Parathyroid adenoma (tissue), 2 donors: ENCODE measurements at regions not wholly inside any gene's neighbourhood (a gene's known extent, or its start where the extent isn't known, plus 50 kb on each side); places are given as distances from the start of the nearest gene placed in this dataset.

ENCODE experiments used
- H2AFZ ChIP-seq: fragments of 300-600 bp; sonication (generic); one replicate; pipeline ENCODE4 v1.7.0; 2017; ENCODE audit warnings: antibody characterized with exemption, mild to moderate bottlenecking
- H3K27ac ChIP-seq: fragments of 300-600 bp; sonication (generic); one replicate; pipeline ENCODE4 v1.7.0; 2017
- H3K27me3 ChIP-seq: fragments of 300-600 bp; sonication (generic); one replicate; pipeline ENCODE4 v1.7.0; 2017; ENCODE audit warnings: low read length; ENCODE audit not compliant: control insufficient read depth, insufficient read depth
- H3K36me3 ChIP-seq: fragments of 300-600 bp; sonication (generic); one replicate; pipeline ENCODE4 v1.7.0; 2017; ENCODE audit warnings: low read length; ENCODE audit not compliant: control insufficient read depth, insufficient read depth
- H3K4me1 ChIP-seq: fragments of 300-600 bp; sonication (generic); one replicate; pipeline ENCODE4 v1.7.0; 2017; ENCODE audit warnings: control low read depth
- H3K4me2 ChIP-seq: fragments of 300-600 bp; sonication (generic); one replicate; pipeline ENCODE4 v1.7.0; 2017; ENCODE audit warnings: low read length
- H3K4me3 ChIP-seq: fragments of 300-600 bp; sonication (generic); one replicate; pipeline ENCODE4 v1.7.0; 2017; ENCODE audit warnings: low read depth, low read length
- H3K79me2 ChIP-seq: fragments of 300-600 bp; sonication (generic); one replicate; pipeline ENCODE4 v1.7.0; 2017; ENCODE audit warnings: control low read depth
- H3K9ac ChIP-seq: fragments of 300-600 bp; sonication (generic); one replicate; pipeline ENCODE4 v1.7.0; 2017; ENCODE audit warnings: mild to moderate bottlenecking
- H3K9me3 ChIP-seq: fragments of 300-600 bp; sonication (generic); one replicate; pipeline ENCODE4 v1.7.0; 2017; ENCODE audit warnings: low read length; ENCODE audit not compliant: control insufficient read depth
- CTCF ChIP-seq: fragments of 300-600 bp; sonication (generic); IDR thresholded peaks from one replicate; pipeline ENCODE4 v1.7.0; 2017; ENCODE audit warnings: antibody characterized with exemption, mild to moderate bottlenecking
- donor health status: primary hyperparathyroidism.

- Histone ChIP-seq H2AFZ (no peak overlapping the region), H3K9ac (no peak overlapping the region), H3K36me3 (no peaks in the 10 kb centered on the region), H3K4me2 (no peak overlapping the region), H3K9me3 (no peaks in the 10 kb centered on the region), H3K27ac (no peak overlapping the region), H3K4me3 (no peak overlapping the region), H3K27me3 (no peaks in the 10 kb centered on the region), H3K4me1 (no peaks in the 10 kb centered on the region), H3K79me2 (no peaks in the 10 kb centered on the region)
- TF ChIP-seq CTCF: no peak
Observed at GRCh38 chr1:37325010-37325409, 149.4 kb upstream of the ZC3H12A start.

- H3K36me3 ChIP-seq: no peaks in the 10 kb centered on the region
- H3K27me3 ChIP-seq: no peaks in the 10 kb centered on the region
- no peak overlapping the region for H3K4me3 ChIP-seq
- TF ChIP-seq CTCF: no peak
- H3K9ac ChIP-seq: no peak overlapping the region
- no peaks in the 10 kb centered on the region for H3K79me2 ChIP-seq
- H3K9me3 ChIP-seq: no peaks in the 10 kb centered on the region
- no peaks in the 10 kb centered on the region for H3K4me1 ChIP-seq
- H2AFZ ChIP-seq: no peak overlapping the region
- no peak overlapping the region for H3K27ac ChIP-seq
- no peak overlapping the region for H3K4me2 ChIP-seq
Observed at GRCh38 chr1:37325509-37326437, 148.6 kb upstream of the ZC3H12A start.

- Histone ChIP-seq H3K27me3 (no peaks in the 10 kb centered on the region), H3K4me3 (no peak overlapping the region), H3K36me3 (no peaks in the 10 kb centered on the region), H3K9me3 (no peaks in the 10 kb centered on the region), H3K27ac (no peak overlapping the region), H3K4me1 (no peaks in the 10 kb centered on the region), H3K9ac (no peak overlapping the region), H3K79me2 (no peaks in the 10 kb centered on the region), H3K4me2 (no peak overlapping the region), H2AFZ (no peak overlapping the region)
- TF ChIP-seq CTCF: no peak
Observed at GRCh38 chr1:37332126-37332525, 142.3 kb upstream of the ZC3H12A start.

GRCh38 chr1:37338658-37339057 lies 135.7 kb upstream of the ZC3H12A start:
- Histone ChIP-seq H3K79me2 (no peaks in the 10 kb centered on the region), H3K27me3 (no peaks in the 10 kb centered on the region), H3K4me1 (no peaks in the 10 kb centered on the region), H3K9ac (no peak overlapping the region), H3K4me2 (no peak overlapping the region), H2AFZ (no peak overlapping the region), H3K4me3 (no peak overlapping the region), H3K27ac (no peak overlapping the region), H3K36me3 (no peaks in the 10 kb centered on the region), H3K9me3 (no peaks in the 10 kb centered on the region)
- no peak for TF ChIP-seq CTCF

GRCh38 chr1:37342736-37343135 lies 131.6 kb upstream of the ZC3H12A start:
- H3K9me3 ChIP-seq: no peaks in the 10 kb centered on the region
- H2AFZ ChIP-seq: no peak overlapping the region
- no peaks in the 10 kb centered on the region for H3K36me3 ChIP-seq
- H3K4me3 ChIP-seq: no peak overlapping the region
- no peak overlapping the region for H3K27ac ChIP-seq
- H3K4me2 ChIP-seq: no peak overlapping the region
- no peak for TF ChIP-seq CTCF
- no peak overlapping the region for H3K9ac ChIP-seq
- H3K4me1 ChIP-seq: no peaks in the 10 kb centered on the region
- H3K79me2 ChIP-seq: no peaks in the 10 kb centered on the region
- H3K27me3 ChIP-seq: no peaks in the 10 kb centered on the region
